Astrocyte (in vitro differentiated cells and primary cell): ENCODE measurements at regions not wholly inside any gene's neighbourhood (a gene's known extent, or its start where the extent isn't known, plus 50 kb on each side); places are given as distances from the start of the nearest gene placed in this dataset.

ENCODE experiments used
- DNase-seq: peaks from one replicate; pipeline ENCODE4 v3.0.0-alpha.2; 2010; ENCODE audit warnings: low read depth
- FAIRE-seq: peaks from 2 replicates; lab custom pipeline; 2011; peaks lifted over from hg19 to GRCh38; lab: Jason Lieb, UNC
- H2AFZ ChIP-seq: 2 replicates; pipeline ENCODE4 v1.6.0; 2012; ENCODE audit warnings: low read depth, low read length, inconsistent platforms
- H3K27ac ChIP-seq: 2 replicates; pipeline ENCODE4 v1.5.1; 2011; ENCODE audit warnings: low read depth, low read length, inconsistent platforms
- H3K27me3 ChIP-seq: 2 replicates; pipeline ENCODE4 v1.6.0; 2011; ENCODE audit warnings: low read length, inconsistent platforms; ENCODE audit not compliant: insufficient read depth
- H3K36me3 ChIP-seq: 2 replicates; pipeline ENCODE4 v1.5.1; 2011; ENCODE audit warnings: low read length, inconsistent platforms; ENCODE audit not compliant: insufficient read depth
- H3K4me1 ChIP-seq: 2 replicates; pipeline ENCODE4 v1.5.1; 2011; ENCODE audit warnings: low read length, inconsistent platforms; ENCODE audit not compliant: insufficient read depth
- H3K4me2 ChIP-seq: 2 replicates; pipeline ENCODE4 v1.6.0; 2012; ENCODE audit warnings: low read length, inconsistent platforms
- H3K4me3 ChIP-seq: 2 replicates; pipeline ENCODE4 v1.5.1; 2011; ENCODE audit warnings: low read depth, mild to moderate bottlenecking, low read length, inconsistent platforms; ENCODE audit not compliant: insufficient read depth
- H3K79me2 ChIP-seq: 2 replicates; pipeline ENCODE4 v1.6.0; 2012; ENCODE audit warnings: mild to moderate bottlenecking, low read length, inconsistent platforms; ENCODE audit not compliant: insufficient read depth
- H3K9ac ChIP-seq: 2 replicates; pipeline ENCODE4 v1.6.0; 2012; ENCODE audit warnings: mild to moderate bottlenecking, low read length, inconsistent platforms
- H3K9me3 ChIP-seq: 2 replicates; pipeline ENCODE4 v1.5.1; 2012; ENCODE audit warnings: low read depth, mild to moderate bottlenecking, low read length, inconsistent platforms; ENCODE audit not compliant: insufficient read depth
- H4K20me1 ChIP-seq: 2 replicates; pipeline ENCODE4 v1.6.0; 2012; ENCODE audit warnings: low read length, inconsistent platforms; ENCODE audit not compliant: insufficient read depth
- H3K27ac Mint-ChIP-seq: one replicate; pipeline ENCODE4 v1.8.0; 2021; ENCODE audit warnings: mild to moderate bottlenecking, mixed read lengths; ENCODE audit not compliant: unreplicated experiment
- H3K27me3 Mint-ChIP-seq: one replicate; pipeline ENCODE4 v1.8.0; 2021; ENCODE audit warnings: low read depth, mixed read lengths; ENCODE audit not compliant: unreplicated experiment
- H3K36me3 Mint-ChIP-seq: one replicate; pipeline ENCODE4 v1.8.0; 2021; ENCODE audit warnings: low read depth, mixed read lengths; ENCODE audit not compliant: unreplicated experiment
- H3K4me1 Mint-ChIP-seq: one replicate; pipeline ENCODE4 v1.8.0; 2021; ENCODE audit warnings: low read depth, mixed read lengths; ENCODE audit not compliant: unreplicated experiment
- H3K4me3 Mint-ChIP-seq: one replicate; pipeline ENCODE4 v1.8.0; 2021; ENCODE audit warnings: mild to moderate bottlenecking, moderate library complexity, mixed read lengths; ENCODE audit not compliant: unreplicated experiment
- H3K9me3 Mint-ChIP-seq: one replicate; pipeline ENCODE4 v1.8.0; 2021; ENCODE audit warnings: mild to moderate bottlenecking, mixed read lengths; ENCODE audit not compliant: unreplicated experiment
- EZH2 ChIP-seq: IDR thresholded peaks from 2 replicates; pipeline ENCODE4 v1.6.1; 2012; ENCODE audit warnings: mild to moderate bottlenecking, low read length, inconsistent platforms; ENCODE audit not compliant: insufficient read depth
- TF ChIP-seq, protein P1 (sequence below): IDR thresholded peaks from 2 replicates; pipeline ENCODE4 v1.5.1; 2011; ENCODE audit warnings: low read depth, mild to moderate bottlenecking, inconsistent platforms, low read length, moderate library complexity; ENCODE audit not compliant: insufficient read depth

DNA sequence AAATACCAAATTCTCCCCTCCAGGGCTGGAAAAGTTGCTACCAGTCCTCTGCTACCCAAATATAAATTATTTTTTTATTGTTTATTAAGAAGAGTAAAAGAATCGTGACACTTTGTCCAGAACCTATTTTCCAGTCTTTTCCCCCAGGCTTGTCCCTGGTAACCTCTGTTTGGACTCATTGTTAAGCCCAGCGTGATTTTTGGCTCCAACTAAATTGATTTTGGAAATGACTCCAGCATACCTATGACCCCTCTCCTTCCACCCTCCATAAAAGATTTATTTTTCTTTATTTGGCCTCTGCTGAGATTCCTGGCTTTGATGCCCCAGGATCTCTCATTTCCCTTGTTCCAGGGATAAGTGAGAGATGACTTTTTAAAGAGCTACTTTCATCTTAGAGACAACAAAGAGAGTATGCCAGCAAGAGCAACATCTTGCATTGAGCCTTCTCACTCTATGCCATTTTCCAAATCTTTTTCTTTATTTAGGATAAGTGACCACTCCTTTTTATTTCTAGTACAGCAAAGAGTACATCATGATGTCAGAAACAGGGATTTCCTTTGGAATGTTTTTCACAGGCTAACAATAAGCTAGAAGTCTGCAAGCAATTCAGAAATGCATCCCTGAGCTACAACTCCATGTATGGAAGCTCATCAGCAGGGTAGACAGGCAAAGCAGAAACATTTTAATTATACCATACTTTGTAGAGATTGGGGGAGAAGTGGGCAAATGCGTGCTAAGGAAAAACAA, 75.8 kb downstream of the DAD1 start:
- Histone ChIP-seq H3K36me3 (no peaks in the 10 kb centered on the region), H4K20me1 (no peaks in the 10 kb centered on the region), H3K9me3 (no peaks in the 10 kb centered on the region), H3K27ac (no peak overlapping the region), H3K4me3 (no peak overlapping the region), H3K27me3 (no peaks in the 10 kb centered on the region), H2AFZ (no peak overlapping the region), H3K9ac (no peak overlapping the region), H3K4me2 (no peak overlapping the region), H3K4me1 (peaks cover 5% of the 10 kb centered on the region), H3K79me2 (no peaks in the 10 kb centered on the region)
- Mint-ChIP-seq H3K4me1 (peaks cover 33% of the 10 kb centered on the region), H3K4me3 (no peak overlapping the region), H3K36me3 (no peaks in the 10 kb centered on the region), H3K27ac (no peak overlapping the region), H3K27me3 (no peaks in the 10 kb centered on the region), H3K9me3 (no peaks in the 10 kb centered on the region)
- no peak for TF ChIP-seq EZH2
- TF ChIP-seq, protein P1, sequence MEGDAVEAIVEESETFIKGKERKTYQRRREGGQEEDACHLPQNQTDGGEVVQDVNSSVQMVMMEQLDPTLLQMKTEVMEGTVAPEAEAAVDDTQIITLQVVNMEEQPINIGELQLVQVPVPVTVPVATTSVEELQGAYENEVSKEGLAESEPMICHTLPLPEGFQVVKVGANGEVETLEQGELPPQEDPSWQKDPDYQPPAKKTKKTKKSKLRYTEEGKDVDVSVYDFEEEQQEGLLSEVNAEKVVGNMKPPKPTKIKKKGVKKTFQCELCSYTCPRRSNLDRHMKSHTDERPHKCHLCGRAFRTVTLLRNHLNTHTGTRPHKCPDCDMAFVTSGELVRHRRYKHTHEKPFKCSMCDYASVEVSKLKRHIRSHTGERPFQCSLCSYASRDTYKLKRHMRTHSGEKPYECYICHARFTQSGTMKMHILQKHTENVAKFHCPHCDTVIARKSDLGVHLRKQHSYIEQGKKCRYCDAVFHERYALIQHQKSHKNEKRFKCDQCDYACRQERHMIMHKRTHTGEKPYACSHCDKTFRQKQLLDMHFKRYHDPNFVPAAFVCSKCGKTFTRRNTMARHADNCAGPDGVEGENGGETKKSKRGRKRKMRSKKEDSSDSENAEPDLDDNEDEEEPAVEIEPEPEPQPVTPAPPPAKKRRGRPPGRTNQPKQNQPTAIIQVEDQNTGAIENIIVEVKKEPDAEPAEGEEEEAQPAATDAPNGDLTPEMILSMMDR = no peak
- DNase-seq = no peak
- FAIRE-seq = no peak

DNA sequence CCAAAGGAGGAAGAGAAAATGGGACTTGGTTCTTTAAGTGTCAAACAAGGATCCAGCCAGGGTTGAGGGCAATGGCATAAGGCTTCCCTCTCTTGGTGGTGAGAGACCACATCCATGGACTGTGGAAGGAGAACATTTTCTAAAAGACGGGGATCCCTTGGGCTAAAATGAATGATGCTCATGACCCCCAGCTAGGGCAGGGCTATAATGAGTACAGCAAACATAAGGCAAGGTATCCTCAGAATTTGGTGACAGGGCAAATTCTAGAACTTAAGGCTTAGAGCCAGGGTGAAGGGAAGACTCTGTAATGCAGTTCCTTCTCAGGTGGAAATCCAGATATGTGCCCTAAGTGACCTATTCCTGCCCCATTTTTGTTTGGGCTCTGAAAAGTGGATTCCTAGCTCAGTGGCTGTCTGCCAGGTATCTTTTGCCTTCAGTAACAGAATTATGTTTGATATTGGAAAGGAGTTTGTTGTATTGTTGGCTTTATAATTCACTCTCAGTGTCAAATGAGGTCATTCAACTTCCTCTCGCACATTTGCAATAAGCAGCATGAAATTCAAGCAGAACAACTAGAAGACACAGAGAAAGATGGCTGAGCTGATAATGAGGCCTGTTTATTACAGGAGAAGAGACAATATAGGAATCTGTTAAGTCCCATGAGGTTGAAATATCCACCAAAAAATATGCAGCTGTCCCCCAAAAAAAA, 76.8 kb downstream of the DAD1 start:
- Histone ChIP-seq H3K4me2 (no peak overlapping the region), H3K9ac (no peak overlapping the region), H4K20me1 (no peaks in the 10 kb centered on the region), H3K4me1 (peaks cover 5% of the 10 kb centered on the region), H2AFZ (no peak overlapping the region), H3K27ac (no peak overlapping the region), H3K36me3 (no peaks in the 10 kb centered on the region), H3K27me3 (no peaks in the 10 kb centered on the region), H3K4me3 (no peak overlapping the region), H3K79me2 (no peaks in the 10 kb centered on the region), H3K9me3 (no peaks in the 10 kb centered on the region)
- TF ChIP-seq, protein P1 = no peak
- TF ChIP-seq EZH2 = no peak
- H3K4me3 Mint-ChIP-seq = no peak overlapping the region
- H3K9me3 Mint-ChIP-seq = no peaks in the 10 kb centered on the region
- H3K27ac Mint-ChIP-seq = no peak overlapping the region
- H3K27me3 Mint-ChIP-seq = no peaks in the 10 kb centered on the region
- peaks cover 32% of the 10 kb centered on the region for H3K4me1 Mint-ChIP-seq
- DNase-seq (no peak), FAIRE-seq (no peak)
- H3K36me3 Mint-ChIP-seq = no peaks in the 10 kb centered on the region
